ENCODE measurements at regions not wholly inside any gene's neighbourhood (a gene's known extent, or its start where the extent isn't known, plus 50 kb on each side); places are given as distances from the start of the nearest gene placed in this dataset.
"Not testable (repeated sequence)": the region's sequence is repeated elsewhere in the genome, so short reads cannot be mapped to it uniquely, and the experiment has no call there.

DNA sequence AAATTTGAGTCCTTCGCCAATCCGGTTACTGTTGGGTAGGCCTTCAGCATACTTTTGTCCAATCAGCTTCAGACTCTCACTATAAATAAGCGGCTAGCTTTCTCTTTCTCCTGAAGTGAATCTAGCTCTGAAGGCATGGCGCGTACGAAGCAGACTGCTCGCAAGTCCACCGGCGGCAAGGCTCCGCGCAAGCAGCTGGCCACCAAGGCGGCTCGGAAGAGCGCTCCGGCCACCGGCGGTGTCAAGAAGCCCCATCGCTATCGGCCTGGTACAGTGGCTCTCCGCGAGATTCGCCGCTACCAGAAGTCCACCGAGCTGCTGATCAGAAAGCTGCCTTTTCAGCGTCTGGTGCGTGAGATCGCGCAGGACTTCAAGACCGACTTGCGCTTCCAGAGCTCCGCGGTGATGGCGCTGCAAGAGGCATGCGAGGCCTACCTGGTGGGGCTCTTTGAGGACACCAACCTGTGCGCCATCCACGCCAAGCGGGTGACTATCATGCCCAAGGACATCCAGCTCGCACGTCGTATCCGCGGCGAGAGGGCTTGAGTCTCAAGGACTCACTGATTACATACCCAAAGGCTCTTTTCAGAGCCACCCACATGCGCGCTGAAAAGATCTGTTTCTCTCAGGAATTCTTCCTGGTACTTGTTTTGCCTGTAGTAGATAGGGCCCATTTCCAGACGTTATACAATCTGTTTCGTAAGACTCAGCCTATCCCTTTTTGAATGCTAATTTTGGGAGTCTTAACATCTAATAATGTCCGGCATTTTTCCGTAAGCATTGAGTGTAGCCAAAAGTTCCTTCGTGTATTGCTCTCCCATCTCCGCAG, 102.0 kb downstream of the OR2B2 start:
- H3K4me3 Mint-ChIP-seq: peak overlapping the region; percentile 90 to 97 (median 96)
- H3K4me1 Mint-ChIP-seq: peaks cover 32 to 72% (median 47%) of the 10 kb centered on the region in 4 donors
- DNase-seq: peak; percentile 58 to 95 (median 84)
- H3K27me3 Mint-ChIP-seq: no peaks in the 10 kb centered on the region
- H3K27ac Mint-ChIP-seq: peak overlapping the region; percentile 97 to 99 (median 98)
- peak; percentile 63 to 65 for ATAC-seq
- H3K36me3 Mint-ChIP-seq: no peaks in the 10 kb centered on the region
- peaks cover 0 to 10% (median 0%) of the 10 kb centered on the region in 9 donors for H3K9me3 Mint-ChIP-seq
- POLR2A ChIA-PET: interaction anchor here (0.5 to 9.3 kb wide), 39 partner anchors 12 to 1789 kb away, joined by 3 to 438 read pairs (median 6); partner anchors contain the start of gene ZNF184

DNA sequence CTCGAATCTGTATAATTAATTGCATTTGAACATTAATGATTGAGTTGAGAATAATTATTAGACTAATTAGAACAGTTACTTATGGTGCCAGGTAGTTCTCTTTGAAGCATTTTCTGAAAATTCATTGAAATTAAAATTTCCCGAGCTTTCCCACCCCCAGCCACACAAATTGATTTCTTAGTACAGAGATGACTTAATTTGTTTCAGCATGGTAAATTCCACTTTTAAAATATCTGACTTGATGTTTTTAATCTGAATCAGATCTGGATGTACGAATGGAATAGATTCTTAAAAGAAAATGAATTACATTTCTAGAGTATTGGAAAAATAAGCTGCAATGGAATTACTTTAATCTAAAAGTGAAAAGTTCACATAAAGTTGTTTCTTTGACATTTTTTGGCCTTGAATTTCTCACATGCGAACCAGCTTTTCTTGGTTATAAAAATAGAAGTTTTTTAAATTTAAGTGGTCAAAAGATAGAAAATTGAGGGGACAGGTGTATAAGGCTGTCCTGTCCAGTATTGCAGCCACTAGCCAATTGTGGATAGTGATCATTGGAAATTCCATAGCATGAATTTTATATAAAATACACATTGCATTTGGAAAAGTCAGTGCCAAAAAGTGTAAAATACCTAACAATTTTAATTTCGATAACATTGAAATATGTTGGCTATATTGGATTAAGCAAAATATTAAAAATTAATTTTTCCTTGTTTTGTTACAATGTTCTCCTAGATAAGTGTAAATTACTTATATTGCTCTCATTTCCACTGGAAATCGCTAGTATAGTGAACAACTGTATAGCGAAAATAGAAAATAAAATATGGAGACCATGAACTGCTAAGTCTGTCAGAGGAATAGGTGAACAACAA, 102.9 kb downstream of the OR2B2 start:
- ATAC-seq: no peak
- Mint-ChIP-seq H3K36me3 (no peaks in the 10 kb centered on the region), H3K4me1 (peaks cover 27 to 64% (median 41%) of the 10 kb centered on the region in 4 donors), H3K27ac (peak overlapping the region; percentile 97 to 100 (median 99)), H3K4me3 (peak overlapping the region; percentile 97 to 100 (median 99)), H3K9me3 (peaks cover 0 to 10% (median 0%) of the 10 kb centered on the region in 9 donors), H3K27me3 (no peaks in the 10 kb centered on the region)
- DNase-seq: no peak
- POLR2A ChIA-PET: interaction anchor here (0.5 to 9.3 kb wide), 43 partner anchors 13 to 1789 kb away, joined by 3 to 438 read pairs (median 6); partner anchors contain the start of gene ZNF184

DNA sequence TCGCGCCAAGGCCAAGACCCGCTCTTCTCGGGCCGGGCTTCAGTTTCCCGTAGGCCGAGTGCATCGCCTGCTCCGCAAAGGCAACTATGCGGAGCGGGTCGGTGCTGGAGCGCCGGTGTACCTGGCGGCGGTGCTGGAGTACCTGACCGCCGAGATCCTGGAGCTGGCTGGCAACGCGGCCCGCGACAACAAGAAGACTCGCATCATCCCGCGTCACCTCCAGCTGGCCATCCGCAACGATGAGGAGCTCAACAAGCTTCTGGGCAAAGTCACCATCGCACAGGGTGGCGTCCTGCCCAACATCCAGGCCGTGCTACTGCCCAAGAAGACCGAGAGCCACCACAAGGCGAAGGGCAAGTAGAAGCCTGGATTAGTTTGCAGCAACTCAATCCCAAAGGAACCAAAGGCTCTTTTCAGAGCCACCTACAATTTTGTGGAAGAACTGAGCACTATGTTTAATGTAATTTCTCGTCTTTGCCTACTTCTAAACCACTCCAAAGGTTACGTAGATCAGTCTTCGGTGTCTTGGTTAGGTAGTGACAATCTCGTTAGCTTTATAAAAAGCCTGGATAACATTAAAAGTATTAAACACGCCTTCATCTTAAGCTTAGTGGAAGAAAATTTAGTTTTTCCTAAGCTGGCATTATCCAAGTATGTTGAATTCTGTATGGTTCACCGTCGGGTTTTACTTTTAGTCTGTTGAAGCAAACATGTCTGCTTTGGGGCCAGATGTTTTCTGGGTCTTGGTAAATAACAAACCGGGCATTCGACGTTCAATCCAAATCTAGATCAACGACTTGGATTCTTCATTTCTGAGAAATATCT, 103.7 kb downstream of the OR2B2 start:
- H3K4me3 Mint-ChIP-seq: peak overlapping the region; percentile 98 to 100 (median 99)
- H3K4me1 Mint-ChIP-seq: peaks cover 25 to 58% (median 36%) of the 10 kb centered on the region in 4 donors
- not testable (repeated sequence) for H3K36me3 Mint-ChIP-seq, H3K27me3 Mint-ChIP-seq, H3K9me3 Mint-ChIP-seq
- POLR2A ChIA-PET: interaction anchor here (0.6 to 9.3 kb wide), 34 partner anchors 10 to 1788 kb away, joined by 3 to 438 read pairs (median 8); a partner anchor contains a TSS
- peak; percentile 36 to 39 for ATAC-seq
- peak in 2 of 10 donors; percentile 37 to 45 for DNase-seq
- H3K27ac Mint-ChIP-seq: peak overlapping the region; percentile 97 to 100 (median 99)

DNA sequence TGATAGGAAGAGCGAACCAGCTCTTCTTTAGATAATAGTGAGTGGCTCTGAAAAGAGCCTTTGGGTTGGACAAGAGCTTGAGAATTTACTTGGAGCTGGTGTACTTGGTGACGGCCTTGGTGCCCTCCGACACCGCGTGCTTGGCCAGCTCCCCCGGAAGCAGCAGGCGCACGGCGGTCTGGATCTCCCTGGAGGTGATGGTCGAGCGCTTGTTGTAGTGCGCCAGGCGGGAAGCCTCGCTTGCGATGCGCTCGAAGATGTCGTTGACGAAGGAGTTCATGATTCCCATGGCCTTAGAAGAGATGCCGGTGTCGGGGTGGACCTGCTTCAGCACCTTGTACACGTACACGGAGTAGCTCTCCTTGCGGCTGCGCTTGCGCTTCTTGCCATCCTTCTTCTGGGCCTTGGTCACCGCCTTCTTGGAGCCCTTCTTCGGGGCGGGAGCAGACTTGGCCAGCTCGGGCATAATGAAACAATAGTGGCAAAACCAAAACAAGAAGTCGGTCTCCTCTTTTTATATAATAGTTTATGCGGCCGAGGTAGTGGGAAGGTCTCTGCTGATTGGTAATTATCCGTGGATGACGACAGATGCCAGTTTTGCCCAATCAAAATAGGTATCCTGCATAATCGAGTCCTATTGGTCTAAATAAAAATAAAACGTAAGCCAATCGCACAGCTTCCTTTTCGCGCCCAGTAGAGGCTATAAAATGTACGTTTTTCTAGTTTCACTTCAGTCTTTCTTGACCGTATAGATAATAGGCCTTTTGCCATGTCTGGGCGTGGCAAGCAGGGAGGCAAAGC, 104.6 kb downstream of the OR2B2 start:
- POLR2A ChIA-PET: interaction anchor here (0.7 to 9.3 kb wide), 28 partner anchors 9 to 1786 kb away, joined by 3 to 438 read pairs (median 6); a partner anchor contains a TSS
- Mint-ChIP-seq H3K4me3 (peak overlapping the region; percentile 98 to 100 (median 99)), H3K4me1 (peaks cover 25 to 55% (median 35%) of the 10 kb centered on the region in 4 donors), H3K27ac (peak overlapping the region; percentile 97 to 100 (median 99))
- ATAC-seq: peak; percentile 75 to 76
- H3K36me3 Mint-ChIP-seq, H3K9me3 Mint-ChIP-seq, H3K27me3 Mint-ChIP-seq: not testable (repeated sequence)
- DNase-seq: peak; percentile 26 to 90 (median 79)

DNA sequence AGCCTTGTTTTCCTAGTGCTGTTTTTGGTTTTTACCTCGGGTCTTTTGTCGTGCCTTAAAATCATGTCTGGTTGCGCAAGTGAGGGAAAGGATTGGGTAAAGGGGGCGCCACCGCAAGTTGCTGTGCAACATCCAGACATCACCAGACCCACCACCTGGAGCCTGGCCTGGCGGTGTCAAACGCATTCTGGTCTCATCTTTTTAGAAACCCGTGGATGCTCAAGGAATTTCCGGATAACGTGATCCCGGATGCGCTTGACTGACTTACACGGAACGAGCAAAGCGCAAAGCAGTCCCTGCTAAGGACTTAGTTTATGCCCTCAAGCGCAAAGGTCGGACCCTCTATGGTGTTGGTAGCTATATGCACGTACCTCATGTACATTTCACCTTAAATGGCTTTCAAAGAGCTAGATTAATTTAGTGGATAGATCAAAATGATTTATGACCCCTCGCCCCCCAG, 105.2 kb downstream of the OR2B2 start:
- DNase-seq (peak in 2 of 10 donors; percentile 14 to 26), ATAC-seq (no peak)

DNA sequence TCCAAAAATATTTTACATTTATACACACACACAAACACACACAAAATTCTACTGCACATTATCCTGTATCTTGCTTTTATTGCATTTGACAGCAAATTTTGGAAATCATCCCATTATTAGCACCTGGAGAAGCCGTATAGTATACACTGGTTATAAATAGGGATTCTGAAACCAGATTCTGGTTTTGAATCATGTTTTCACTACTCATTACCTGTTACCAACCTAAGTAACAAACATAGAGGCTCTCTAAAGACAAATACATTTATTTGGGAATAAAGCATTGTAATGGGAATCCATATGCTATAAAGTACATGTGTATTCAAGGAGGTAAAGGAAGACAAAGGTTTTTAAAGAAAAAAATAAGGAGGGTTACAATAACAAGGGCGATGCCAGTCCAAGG, 106.8 kb downstream of the OR2B2 start:
- peaks cover 0 to 2% (median 0%) of the 10 kb centered on the region in 5 donors for H3K27me3 Mint-ChIP-seq
- POLR2A ChIA-PET: interaction anchor here (1.3 to 7.1 kb wide), 2 partner anchors 64 to 89 kb away, joined by 3 to 323 read pairs; a partner anchor contains a TSS
- peaks cover 15 to 36% (median 23%) of the 10 kb centered on the region in 4 donors for H3K4me1 Mint-ChIP-seq
- H3K36me3 Mint-ChIP-seq: no peaks in the 10 kb centered on the region
- ATAC-seq: no peak
- peak overlapping the region in 1 of 10 donors; percentile 76 for H3K27ac Mint-ChIP-seq
- peak overlapping the region in 2 of 10 donors; percentile 1 to 31 for H3K4me3 Mint-ChIP-seq
- no peak for DNase-seq
- peaks cover 0 to 10% (median 0%) of the 10 kb centered on the region in 9 donors for H3K9me3 Mint-ChIP-seq

More for the DNA sequence above, 105.2 kb downstream of the OR2B2 start:
- Mint-ChIP-seq H3K4me3 (peak overlapping the region; percentile 98 to 100 (median 99)), H3K9me3 (peaks cover 0 to 10% (median 0%) of the 10 kb centered on the region in 9 donors), H3K36me3 (no peaks in the 10 kb centered on the region), H3K4me1 (peaks cover 25 to 50% (median 35%) of the 10 kb centered on the region in 4 donors), H3K27ac (peak overlapping the region; percentile 97 to 100 (median 99)), H3K27me3 (peaks cover 0 to 1% (median 0%) of the 10 kb centered on the region in 5 donors)
- POLR2A ChIA-PET: interaction anchor here (0.7 to 9.3 kb wide), 26 partner anchors 11 to 1786 kb away, joined by 3 to 438 read pairs (median 6); a partner anchor contains a TSS

DNA sequence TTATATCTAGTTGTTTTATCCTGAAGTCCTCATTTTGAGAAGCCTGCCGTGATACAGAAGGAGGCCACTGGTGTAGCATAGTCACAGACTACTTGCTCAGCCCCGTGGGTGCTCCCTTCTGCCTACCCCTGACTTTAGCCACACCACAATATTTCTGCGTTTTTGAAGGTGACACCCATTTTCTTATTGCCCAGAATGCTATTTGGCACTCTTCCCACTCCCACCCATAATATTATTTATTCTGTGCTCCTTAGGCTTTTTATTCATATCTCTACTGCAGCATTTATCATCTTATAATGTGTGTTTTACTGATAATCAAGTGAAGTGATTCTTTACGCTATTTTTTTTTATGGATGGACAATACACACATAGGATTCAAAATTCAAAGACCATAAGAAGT, 107.3 kb downstream of the OR2B2 start:
- no peak for ATAC-seq
- H3K27me3 Mint-ChIP-seq: peaks cover 0 to 2% (median 0%) of the 10 kb centered on the region in 5 donors
- no peak overlapping the region for H3K4me3 Mint-ChIP-seq
- peaks cover 13 to 32% (median 19%) of the 10 kb centered on the region in 4 donors for H3K4me1 Mint-ChIP-seq
- H3K9me3 Mint-ChIP-seq: peaks cover 0 to 9% (median 0%) of the 10 kb centered on the region in 9 donors
- POLR2A ChIA-PET: no interaction called here
- DNase-seq: no peak
- peak overlapping the region in 1 of 10 donors; percentile 31 for H3K27ac Mint-ChIP-seq
- no peaks in the 10 kb centered on the region for H3K36me3 Mint-ChIP-seq

DNA sequence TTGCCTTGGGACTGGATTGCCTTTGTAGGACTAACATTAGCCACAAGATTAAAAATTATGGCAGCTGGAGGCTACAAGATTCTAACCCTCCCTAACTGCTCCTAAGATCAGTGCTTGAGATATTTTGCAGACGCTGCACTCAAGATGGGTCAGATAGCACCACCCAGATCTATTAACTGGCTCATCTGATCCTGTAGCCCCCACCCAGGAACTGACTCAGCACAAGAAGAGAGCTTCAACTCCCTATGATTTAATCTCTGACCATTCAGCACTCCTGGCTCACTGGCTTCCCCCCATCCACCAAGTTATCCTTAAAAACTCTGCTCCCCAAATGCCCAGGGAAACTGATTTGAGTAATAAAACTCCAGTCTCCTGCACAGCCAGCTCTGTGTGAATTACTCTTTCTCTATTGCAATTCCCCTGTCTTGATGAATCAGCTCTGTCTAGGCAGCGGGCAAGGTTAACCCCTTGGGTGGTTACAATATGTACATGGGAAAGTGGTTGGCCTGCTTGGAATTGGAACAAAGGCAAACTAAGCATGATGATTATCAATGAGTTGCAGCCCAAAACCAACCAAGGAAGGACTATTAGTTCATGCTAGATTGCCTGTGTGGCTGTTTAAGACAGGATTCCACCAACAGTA, 111.3 kb downstream of the OR2B2 start:
- H3K4me3 Mint-ChIP-seq: no peak overlapping the region
- peak overlapping the region in 1 of 10 donors; percentile 15 for H3K27ac Mint-ChIP-seq

DNA sequence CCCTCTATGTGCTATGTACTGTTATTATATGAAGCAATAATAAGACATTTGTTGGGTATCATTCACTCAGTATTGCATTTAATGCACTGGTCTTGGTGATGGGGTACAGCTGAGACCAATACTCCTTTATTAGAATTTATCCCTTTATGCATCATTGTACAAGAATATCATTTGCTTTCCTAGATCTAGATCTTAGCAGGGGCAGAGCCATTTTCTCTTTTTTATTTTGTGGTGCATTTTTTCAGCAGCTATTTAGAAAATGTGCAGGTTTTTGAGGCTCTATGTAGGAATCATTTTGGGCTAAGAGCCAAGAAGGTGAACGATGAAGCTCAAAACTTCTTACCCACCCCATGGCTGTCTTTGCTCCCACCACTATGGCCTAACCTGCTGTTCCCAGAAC, 114.2 kb downstream of the OR2B2 start:
- DNase-seq (no peak), ATAC-seq (no peak)
- POLR2A ChIA-PET: interaction anchor here (1.0 to 4.0 kb wide), 4 partner anchors 10 to 96 kb away, joined by 4 to 23 read pairs (median 6); a partner anchor contains a TSS
- Mint-ChIP-seq H3K36me3 (no peaks in the 10 kb centered on the region), H3K27ac (no peak overlapping the region), H3K4me3 (no peak overlapping the region), H3K4me1 (peaks cover under 1 to 9% (median 4%) of the 10 kb centered on the region in 4 donors), H3K9me3 (no peaks in the 10 kb centered on the region), H3K27me3 (peaks cover 0 to 2% (median 0%) of the 10 kb centered on the region in 5 donors)

More for the DNA sequence above, 111.3 kb downstream of the OR2B2 start:
- no peak for ATAC-seq
- POLR2A ChIA-PET: no interaction called here
- H3K9me3 Mint-ChIP-seq: no peaks in the 10 kb centered on the region
- H3K27me3 Mint-ChIP-seq: peaks cover 0 to 2% (median 0%) of the 10 kb centered on the region in 5 donors
- H3K36me3 Mint-ChIP-seq: no peaks in the 10 kb centered on the region
- no peak for DNase-seq
- H3K4me1 Mint-ChIP-seq: peaks cover 0 to 4% (median 2%) of the 10 kb centered on the region in 4 donors

DNA sequence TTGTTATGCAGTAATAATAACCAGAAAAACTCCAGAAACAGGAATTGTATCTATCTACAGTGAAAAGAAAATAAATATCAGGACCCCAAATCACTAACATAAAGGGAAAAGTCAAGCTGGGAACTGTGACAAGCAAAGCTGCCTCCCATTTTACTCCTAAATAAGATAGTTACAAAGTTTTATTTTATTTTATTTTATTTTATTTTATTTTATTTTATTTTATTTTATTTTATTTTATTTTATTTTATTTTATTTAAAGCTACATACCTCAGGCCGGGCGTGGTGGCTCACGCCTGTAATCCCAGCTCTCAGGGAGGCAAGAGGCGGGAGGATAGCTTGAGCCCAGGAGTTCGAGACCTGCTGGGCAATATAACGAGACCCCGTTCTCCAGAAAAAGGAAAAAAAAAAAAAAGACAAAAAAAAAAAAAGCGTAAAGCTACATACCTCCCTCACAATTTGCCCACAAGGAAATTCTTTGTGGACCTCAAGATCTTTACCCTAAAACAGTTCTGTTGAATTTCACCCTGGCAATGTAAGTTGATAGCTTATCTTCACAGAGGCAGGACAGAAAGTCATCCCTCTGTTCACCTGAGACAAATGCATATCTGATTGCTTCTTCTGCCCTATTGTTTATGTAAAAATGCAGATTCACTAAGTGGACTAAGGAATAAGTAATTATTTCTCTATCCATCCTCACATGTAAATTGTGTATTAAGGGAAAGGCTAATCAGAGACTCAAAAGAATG, 115.3 kb downstream of the OR2B2 start:
- not testable (repeated sequence) for H3K4me3 Mint-ChIP-seq, DNase-seq, H3K9me3 Mint-ChIP-seq, H3K27ac Mint-ChIP-seq, H3K36me3 Mint-ChIP-seq, ATAC-seq, H3K27me3 Mint-ChIP-seq
- peaks cover 3 to 20% (median 15%) of the 10 kb centered on the region in 4 donors for H3K4me1 Mint-ChIP-seq
- POLR2A ChIA-PET: interaction anchor here (0.6 to 4.0 kb wide), 8 partner anchors 11 to 663 kb away, joined by 3 to 23 read pairs (median 5); a partner anchor contains a TSS

All from naive thymus-derived CD8-positive, alpha-beta T cell (primary cell).